ENCODE measurements at regions not wholly inside any gene's neighbourhood (a gene's known extent, or its start where the extent isn't known, plus 50 kb on each side); places are given as distances from the start of the nearest gene placed in this dataset.

- Histone ChIP-seq H3K36me3 (ENCODE audit: insufficient read depth in 1 of 2, low read depth in 1 of 2) (no peaks in the 10 kb centered on the region), H3K4me1 (no peaks in the 10 kb centered on the region), H3K27ac (no peak overlapping the region), H3K27me3 (ENCODE audit: insufficient read depth in 3 of 3, low read length in 2 of 3) (peaks cover 0 to 46% (median 16%) of the 10 kb centered on the region in 3 donors), H3K9me3 (no peaks in the 10 kb centered on the region), H3K4me3 (no peak overlapping the region)
- 57 to 72% (median 63%) methylated on average over 3 of the region's 3 CpGs for WGBS, 3 donors
- peak in 1 of 2 donors; percentile 10 for DNase-seq
- no peak for ATAC-seq
- intact Hi-C loops (cut with DNase I): loop anchor here in 1 of 2 donors (2.0 kb wide), 2 partner anchors 159 to 235 kb away; no protein-coding TSS in a partner anchor
- no peak for TF ChIP-seq CTCF (IDR thresholded peaks at IDR 0.05)
Measured at GRCh38 chr14:100663761-100664052, 63.0 kb upstream of the DLK1 start.

GRCh38 chr14:100664231-100664630 lies 62.5 kb upstream of the DLK1 start:
- DNase-seq (peak in 1 of 2 donors; percentile 15), ATAC-seq (no peak)
- no peak overlapping the region for H3K4me3 ChIP-seq
- H3K27me3 ChIP-seq (ENCODE audit: insufficient read depth in 3 of 3, low read length in 2 of 3): peaks cover 0 to 46% (median 19%) of the 10 kb centered on the region in 3 donors
- no peak overlapping the region for H3K27ac ChIP-seq
- H3K36me3 ChIP-seq (ENCODE audit: insufficient read depth in 1 of 2, low read depth in 1 of 2): no peaks in the 10 kb centered on the region
- 58 to 64% (median 62%) methylated on average over 5 of the region's 5 CpGs for WGBS, 3 donors
- H3K9me3 ChIP-seq: no peaks in the 10 kb centered on the region
- H3K4me1 ChIP-seq: no peaks in the 10 kb centered on the region
- TF ChIP-seq CTCF (IDR thresholded peaks at IDR 0.05): no peak
- intact Hi-C loops (cut with DNase I): loop anchor here in 1 of 2 donors (2.0 kb wide), 1 partner anchor 235 kb away; no protein-coding TSS in a partner anchor

- peak overlapping the region; percentile 21 for H3K27ac ChIP-seq
- H3K36me3 ChIP-seq (ENCODE audit: insufficient read depth in 1 of 2, low read depth in 1 of 2): no peaks in the 10 kb centered on the region
- H3K4me3 ChIP-seq: no peak overlapping the region
- peaks cover 0 to 49% (median 19%) of the 10 kb centered on the region in 3 donors for H3K27me3 ChIP-seq (ENCODE audit: insufficient read depth in 3 of 3, low read length in 2 of 3)
- WGBS, 3 donors: 9 to 18% (median 12%) methylated on average over 14 of the region's 14 CpGs
- intact Hi-C loops (cut with DNase I): loop anchor here (2.0 to 5.0 kb wide), 2 partner anchors 234 to 962 kb away; no protein-coding TSS in a partner anchor
- DNase-seq (peak; percentile 66 to 85), ATAC-seq (peak; percentile 31 to 57 (median 46))
- H3K4me1 ChIP-seq: no peaks in the 10 kb centered on the region
- H3K9me3 ChIP-seq: no peaks in the 10 kb centered on the region
- TF ChIP-seq CTCF (IDR thresholded peaks at IDR 0.05): no peak
Measured at GRCh38 chr14:100664841-100665510, 61.7 kb upstream of the DLK1 start.

- WGBS, 3 donors: 14 to 24% (median 19%) methylated on average over 11 of the region's 11 CpGs
- peak; percentile 41 to 66 (median 57) for ATAC-seq
Measured at GRCh38 chr14:100665511-100666032, 61.1 kb upstream of the DLK1 start.

More at GRCh38 chr14:100665511-100666032, 61.1 kb upstream of the DLK1 start:
- Histone ChIP-seq H3K4me1 (no peaks in the 10 kb centered on the region), H3K27me3 (ENCODE audit: insufficient read depth in 3 of 3, low read length in 2 of 3) (peaks cover 0 to 52% (median 19%) of the 10 kb centered on the region in 3 donors), H3K36me3 (ENCODE audit: insufficient read depth in 1 of 2, low read depth in 1 of 2) (no peaks in the 10 kb centered on the region), H3K9me3 (no peaks in the 10 kb centered on the region), H3K27ac (peak overlapping the region; percentile 21), H3K4me3 (no peak overlapping the region)
- DNase-seq: peak; percentile 47 to 72
- intact Hi-C loops (cut with DNase I): loop anchor here (2.0 to 5.0 kb wide), 2 partner anchors 233 to 962 kb away; no protein-coding TSS in a partner anchor
- TF ChIP-seq CTCF (IDR thresholded peaks at IDR 0.05): no peak
